Stomach (tissue), 4 donors: ENCODE measurements at regions not wholly inside any gene's neighbourhood (a gene's known extent, or its start where the extent isn't known, plus 50 kb on each side); places are given as distances from the start of the nearest gene placed in this dataset.
"Not testable (repeated sequence)": the region's sequence is repeated elsewhere in the genome, so short reads cannot be mapped to it uniquely, and the experiment has no call there.

ENCODE experiments used
- CTCF ChIP-seq, 7 experiments: fragments of 450-650 bp in 4 of 7; fragments of 200-600 bp in 3 of 7; sonication (generic) in 3 of 7; IDR thresholded peaks; one replicate each; pipeline ENCODE4 v1.5.1; 2016 to 2019; ENCODE audit warnings: antibody characterized with exemption in 7 of 7, control low read depth in 2 of 7, mild to moderate bottlenecking in 1 of 7
- EP300 ChIP-seq: sonication (generic); formaldehyde crosslinking; IDR thresholded peaks from one replicate; pipeline ENCODE4 v1.6.1; 2017; ENCODE audit warnings: antibody characterized with exemption
- POLR2A ChIP-seq, 4 donors: fragments of 450-650 bp; IDR thresholded peaks; one replicate each; pipeline ENCODE4 v1.6.1; 2016; ENCODE audit warnings: antibody characterized with exemption in 4 of 4, control low read depth in 2 of 4, mild to moderate bottlenecking in 1 of 4, moderate library complexity in 1 of 4
- POLR2AphosphoS5 ChIP-seq, 3 donors: sonication (generic); formaldehyde crosslinking; IDR thresholded peaks; one replicate each; pipeline ENCODE4 v1.6.1; 2016; ENCODE audit warnings: antibody characterized with exemption in 3 of 3

- TF ChIP-seq CTCF (IDR thresholded peaks at IDR 0.05); POLR2A (IDR thresholded peaks at IDR 0.05); EP300; POLR2AphosphoS5 (IDR thresholded peaks at IDR 0.05): not testable (repeated sequence)
Observed at GRCh38 chr9:7626571-7627029, 173.0 kb downstream of the DMAC1 start.
